ENCODE measurements at regions not wholly inside any gene's neighbourhood (a gene's known extent, or its start where the extent isn't known, plus 50 kb on each side); places are given as distances from the start of the nearest gene placed in this dataset.
"Not testable (repeated sequence)": the region's sequence is repeated elsewhere in the genome, so short reads cannot be mapped to it uniquely, and the experiment has no call there.

DNA sequence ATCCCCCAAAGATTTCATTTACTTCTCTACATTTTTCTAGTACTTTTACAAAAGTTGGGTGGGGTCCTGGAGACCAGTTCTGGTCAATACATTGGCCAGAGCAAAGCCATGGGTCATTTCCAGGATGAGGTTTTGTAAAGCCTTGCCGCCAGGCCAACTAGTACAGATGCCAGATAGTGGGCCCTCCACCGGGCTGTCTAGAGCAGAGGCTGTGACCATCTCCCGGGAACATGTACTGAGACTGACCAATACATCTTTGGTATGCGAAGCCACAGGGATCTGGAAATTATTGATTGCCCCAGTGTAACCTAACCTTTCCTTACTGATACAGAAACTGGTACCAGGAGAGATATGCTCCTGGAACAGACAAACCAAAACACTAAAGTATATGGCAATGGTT is 599.2 kb downstream of the ADCYAP1 start:
- no peak for FAIRE-seq

DNA sequence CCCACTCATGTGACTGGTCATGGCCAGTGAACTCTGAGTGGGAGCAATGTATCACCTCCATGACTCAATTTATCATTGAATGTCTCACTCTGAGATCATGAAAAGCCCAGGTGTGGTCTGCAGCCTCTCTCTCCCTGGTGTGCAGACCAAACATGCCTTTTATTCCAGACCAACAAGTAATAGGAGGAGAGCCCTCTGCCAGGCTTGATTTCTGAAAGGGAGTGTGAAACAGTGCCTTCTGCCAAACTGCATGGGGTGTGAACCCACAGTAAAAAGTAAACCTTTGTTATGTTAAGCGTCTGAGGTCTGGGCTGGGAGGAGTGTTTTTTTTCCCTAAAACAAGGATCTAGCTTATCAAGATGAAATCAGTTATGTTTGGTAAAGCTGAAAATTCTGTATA is 601.2 kb downstream of the ADCYAP1 start:
- FAIRE-seq: no peak

DNA sequence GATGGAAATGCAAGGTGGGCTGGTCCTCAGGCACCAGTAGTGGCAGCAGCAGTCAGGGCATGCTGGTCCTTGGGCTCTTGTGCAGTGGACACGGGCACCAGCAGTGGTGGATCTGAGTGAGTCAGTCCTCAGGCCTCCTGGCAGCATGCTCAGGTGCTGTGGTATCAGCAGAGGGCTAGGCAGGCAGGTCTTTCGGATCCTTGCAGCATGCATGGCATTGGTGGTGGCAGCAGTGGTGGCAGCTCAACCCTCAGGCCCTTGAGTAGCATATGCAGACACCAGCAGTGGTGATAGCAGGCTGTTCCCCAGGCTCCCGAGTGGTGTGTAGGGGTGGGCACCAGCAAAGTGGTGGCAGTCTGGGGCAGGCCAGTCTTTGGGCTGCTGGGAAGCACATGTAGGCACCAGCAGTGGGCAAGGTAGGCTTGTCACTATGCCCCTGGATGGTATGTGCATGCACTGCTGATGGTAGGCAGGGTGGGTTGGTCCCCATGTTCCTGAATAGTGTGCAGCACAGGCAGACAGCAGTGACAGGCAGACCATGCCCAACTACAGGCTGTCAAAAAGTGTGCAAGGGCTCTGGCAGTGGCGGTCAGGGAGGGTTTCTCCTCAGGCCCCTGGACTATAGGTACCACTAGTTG is 606.0 kb downstream of the ADCYAP1 start:
- FAIRE-seq: no peak

DNA sequence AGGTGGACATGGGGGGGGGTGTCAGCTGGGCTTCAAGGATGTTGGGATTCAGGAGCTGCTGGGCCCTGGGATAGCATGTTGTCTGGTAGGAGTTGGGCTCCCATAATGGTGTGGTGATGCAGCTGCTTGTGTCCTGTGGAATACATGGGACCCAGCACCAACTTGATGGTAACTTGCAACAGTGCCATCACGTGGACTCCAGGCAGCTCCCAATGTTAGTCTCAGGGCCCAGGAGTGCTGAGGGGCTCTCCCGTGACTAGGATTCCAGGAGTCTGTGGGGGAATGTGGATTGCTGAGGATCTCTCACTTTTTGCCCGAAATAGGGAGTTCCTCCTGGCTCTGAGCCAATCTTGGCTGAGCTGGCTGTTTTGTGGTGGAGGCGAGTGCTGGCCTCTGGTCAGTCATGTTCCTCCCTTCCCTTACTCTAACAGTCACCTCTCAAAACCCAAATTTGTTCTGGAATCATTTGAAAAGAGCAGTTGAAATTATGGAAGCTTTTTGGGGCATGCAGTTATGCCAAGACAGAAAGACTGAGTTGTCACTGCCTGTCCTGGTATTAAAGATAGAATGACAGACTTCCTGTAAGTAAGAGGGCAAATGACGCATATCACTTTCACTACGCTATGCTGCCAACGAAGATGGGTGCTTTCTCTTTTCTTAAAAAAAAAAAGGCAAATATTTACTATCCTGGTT is 607.1 kb downstream of the ADCYAP1 start:
- FAIRE-seq: no peak

DNA sequence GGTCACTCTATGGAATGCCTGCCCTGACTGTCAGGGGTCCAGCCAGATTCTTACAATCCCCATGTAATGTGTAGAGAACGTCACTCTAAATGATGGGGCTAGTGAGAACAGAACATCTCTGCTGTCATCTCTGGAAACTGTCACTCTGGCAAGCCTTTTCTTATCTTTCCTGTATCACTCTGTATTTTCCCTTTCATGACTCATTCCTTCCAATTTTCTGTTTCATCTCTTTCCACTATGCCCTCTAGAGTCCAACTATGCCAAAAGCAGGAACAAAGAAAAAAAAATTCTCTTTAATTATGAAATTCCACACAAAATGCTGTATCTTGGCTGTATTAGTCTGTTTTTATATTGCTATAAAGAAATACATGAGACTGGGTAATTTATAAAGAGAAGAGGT is 608.8 kb downstream of the ADCYAP1 start:
- no peak for FAIRE-seq

DNA sequence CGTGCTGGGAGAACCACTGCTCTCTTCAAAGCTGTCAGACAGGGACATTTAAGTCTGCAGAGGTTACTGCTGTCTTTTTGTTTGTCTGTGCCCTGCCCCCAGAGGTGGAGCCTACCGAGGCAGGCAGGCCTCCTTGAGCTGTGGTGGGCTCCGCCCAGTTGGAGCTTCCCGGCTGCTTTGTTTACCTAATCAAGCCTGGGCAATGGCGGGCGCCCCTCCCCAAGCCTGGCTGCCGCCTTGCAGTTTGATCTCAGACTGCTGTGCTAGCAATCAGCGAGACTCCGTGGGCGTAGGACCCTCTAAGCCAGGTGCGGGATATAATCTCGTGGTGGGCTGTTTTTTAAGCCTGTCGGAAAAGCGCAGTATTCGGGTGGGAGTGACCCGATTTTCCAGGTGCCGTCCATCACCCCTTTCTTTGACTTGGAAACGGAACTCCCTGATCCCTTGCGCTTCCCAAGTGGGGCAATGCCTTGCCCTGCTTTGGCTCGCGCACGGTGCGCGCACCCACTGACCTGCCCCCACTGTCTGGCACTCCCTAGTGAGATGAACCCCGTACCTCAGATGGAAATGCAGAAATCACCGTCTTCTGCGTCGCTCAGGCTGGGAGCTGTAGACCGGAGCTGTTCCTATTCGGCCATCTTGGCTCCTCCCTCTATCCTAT is 617.0 kb downstream of the ADCYAP1 start:
- not testable (repeated sequence) for FAIRE-seq

DNA sequence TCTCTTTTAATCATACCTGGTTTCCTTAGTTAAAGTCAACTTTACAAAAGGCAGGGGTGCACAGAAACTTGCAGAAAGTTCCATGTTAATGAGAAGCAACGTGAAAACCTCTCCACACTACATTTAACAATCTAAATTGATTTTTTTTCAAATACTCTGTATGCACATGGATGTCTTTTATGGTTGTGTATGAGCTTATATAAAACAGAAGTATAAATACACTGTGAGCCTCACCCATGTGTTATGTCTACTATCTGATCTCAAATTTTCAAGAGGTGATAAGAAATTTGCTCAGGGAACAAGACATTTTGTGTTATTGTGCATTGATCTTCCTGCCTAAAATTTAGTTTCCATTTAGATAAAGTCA is 617.6 kb downstream of the ADCYAP1 start:
- FAIRE-seq: no peak

DNA sequence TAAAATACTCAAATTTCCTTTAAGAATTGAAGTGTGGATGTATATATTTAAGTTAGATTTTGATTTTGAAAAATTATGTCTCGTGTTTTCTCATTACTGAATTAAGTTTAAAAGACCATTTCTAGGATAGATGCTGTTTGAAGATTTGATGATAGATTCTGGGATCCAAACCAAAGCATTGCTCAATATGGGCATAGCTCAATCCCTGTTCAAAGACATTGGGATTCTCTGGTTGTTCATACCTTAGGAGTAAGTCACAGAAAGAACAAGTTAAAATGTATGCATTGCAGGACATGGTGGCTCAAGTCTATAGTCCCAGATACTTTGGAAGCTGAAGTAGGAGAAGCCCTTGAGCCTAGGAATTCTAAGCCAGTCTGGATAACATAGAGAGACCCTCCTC is 622.3 kb downstream of the ADCYAP1 start:
- no peak for FAIRE-seq

DNA sequence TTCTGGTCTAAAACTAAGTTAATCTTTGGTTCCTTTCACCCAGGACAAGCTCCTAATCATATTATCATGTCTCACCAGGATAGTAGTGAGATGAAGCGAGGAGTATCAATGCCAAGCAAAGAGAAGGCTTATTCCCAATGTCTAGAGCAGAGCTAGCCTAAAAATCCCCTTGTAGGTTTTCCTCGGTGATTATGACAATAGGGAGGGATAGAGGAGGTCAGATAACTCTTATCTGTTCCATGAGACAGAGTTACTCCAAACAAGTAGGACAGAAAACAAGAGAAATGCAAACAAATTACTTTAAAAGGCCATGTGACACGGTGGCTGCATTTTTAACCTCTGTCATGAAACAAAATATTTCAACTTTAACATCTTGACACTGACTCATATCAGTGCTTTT is 623.1 kb downstream of the ADCYAP1 start:
- no peak for FAIRE-seq

DNA sequence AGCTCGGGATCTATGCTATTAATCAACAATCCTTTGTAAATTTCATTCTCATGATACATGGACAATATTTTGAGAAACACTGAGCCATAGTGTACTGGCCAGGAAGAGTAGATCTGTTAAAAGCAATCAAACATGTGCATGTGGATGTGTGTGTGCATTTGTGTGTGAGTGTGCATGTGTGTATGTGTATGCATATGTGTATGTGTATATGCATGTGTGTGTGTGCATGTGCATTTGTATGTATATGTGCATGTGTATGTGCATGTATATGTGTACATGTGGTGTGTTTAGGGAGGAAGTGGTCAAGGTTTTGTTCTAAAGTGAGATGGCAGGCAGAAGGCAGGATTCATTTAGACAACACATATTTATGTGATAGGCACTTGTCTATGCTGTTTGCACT is 623.8 kb downstream of the ADCYAP1 start:
- FAIRE-seq: no peak

DNA sequence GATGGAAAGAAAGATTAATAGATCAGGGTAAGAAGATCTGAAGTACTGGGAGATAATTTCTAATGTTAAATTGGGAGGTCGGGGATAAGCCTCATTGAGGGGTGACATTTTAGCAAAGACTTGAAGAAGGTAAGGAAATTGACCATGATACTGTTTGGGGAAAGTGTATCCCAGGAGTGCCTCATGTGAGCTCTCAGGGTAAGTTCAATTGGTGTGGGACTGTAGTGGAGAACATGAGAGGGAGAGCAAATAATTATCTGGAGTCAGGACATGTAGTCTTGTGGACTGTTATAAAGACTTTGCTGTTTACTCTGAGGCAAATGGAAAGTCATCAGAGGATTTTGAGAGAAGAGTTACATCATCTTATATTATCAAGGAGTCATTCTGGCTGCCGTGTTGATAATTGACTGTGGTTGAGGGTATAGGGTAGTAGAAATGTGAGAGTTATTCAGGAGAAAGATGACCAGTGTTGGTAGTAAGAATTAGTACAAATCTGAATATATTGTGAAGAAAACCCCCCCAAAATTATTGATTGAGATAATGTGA is 624.4 kb downstream of the ADCYAP1 start:
- no peak for FAIRE-seq

DNA sequence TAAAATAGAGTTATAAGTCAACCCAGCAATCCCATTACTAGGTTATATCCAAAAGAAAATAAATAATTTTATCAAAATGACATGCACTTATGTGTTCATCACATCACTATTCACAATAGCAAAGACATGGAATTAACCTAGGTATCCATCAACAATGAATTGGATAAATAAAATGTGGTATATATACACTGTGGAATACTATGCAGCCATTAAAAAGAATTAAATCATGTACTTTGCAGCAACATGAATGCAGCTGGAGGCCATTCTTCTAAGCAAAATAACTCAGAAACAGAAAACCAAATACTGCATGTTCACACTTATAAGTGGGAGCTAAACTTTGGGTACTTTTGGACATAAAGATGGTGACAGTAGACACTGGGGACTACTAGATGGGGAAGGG is 626.0 kb downstream of the ADCYAP1 start:
- no peak for FAIRE-seq

DNA sequence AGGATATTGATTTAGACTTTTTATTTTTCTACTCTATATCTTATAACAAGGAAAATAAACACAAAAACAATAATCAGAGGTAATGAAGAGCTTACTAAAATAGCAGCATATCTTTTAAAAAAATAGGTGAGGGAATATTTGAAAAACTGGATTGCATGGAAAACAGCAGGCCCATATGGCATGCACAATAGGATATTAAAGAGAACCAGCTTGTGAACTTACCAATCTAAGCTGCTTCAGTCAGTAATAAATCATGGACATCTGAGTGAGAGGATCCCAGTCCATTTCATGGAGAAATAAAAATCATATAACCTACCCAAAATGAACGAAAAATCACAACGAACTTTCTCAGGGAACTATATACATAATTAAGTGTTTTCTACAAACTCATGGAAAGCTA is 634.6 kb downstream of the ADCYAP1 start:
- FAIRE-seq: no peak

DNA sequence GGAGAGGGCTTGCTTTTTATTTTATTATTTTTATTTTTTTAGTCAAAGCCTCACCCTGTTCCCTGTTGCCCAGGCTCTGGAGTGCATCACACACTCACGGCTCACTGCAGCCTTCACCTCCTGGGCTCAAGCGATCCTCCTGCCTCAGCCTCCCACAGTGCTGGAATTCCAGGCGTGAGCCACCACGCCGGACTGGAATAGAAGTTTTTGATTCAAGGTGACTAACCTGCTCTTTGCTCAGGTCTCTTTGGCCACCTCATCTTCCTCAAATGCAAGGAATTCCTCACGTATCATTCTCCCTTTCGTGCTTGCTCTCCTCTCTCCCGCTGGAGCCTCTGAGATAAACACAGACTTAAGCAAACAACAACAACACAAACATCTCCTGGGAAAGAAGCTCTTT is 636.8 kb downstream of the ADCYAP1 start:
- no peak for FAIRE-seq

DNA sequence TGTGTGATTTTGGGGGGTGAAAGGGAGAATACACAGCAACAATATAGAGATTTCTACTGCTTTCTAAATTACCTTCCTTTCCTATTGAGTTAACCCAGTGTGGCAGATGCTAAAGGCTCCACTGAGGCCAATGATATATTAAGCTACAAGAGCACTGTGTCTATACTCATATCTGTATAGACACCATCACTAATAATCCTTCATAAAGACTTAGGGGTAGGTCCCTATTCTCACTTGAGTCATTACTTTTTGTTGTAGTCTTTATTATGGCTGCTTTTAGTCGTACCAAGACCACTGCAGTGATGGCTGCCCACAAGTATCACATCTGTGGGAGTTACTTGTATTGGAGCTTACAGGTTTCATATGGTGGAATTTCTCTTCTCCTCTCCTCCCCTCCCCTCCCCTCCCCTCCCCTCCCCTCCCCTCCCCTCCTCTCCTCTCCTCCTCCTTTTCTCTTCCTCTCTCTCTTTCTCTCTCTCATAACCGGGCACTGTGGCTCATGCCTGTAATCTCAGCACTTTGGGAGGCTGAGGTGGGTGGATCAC is 637.6 kb downstream of the ADCYAP1 start:
- FAIRE-seq: no peak

DNA sequence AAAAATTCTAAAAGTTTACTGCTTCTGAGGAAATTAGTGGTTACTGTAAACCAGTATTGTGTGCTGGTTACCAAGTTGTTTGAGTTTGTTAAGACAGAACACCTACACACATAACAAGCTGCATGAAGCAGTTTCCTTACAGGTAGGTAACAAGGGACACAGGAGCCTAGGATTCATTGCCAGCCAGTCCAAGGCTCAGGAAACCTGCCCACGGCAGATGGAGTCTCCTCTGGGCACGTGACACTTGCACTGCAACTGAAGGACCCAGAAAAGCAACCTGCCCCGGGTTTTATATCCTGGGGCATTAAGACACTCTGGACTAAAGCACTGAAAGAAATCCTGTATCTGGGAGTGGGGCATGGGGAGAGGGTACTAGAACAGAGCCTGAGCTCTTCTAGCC is 639.3 kb downstream of the ADCYAP1 start:
- FAIRE-seq: no peak

DNA sequence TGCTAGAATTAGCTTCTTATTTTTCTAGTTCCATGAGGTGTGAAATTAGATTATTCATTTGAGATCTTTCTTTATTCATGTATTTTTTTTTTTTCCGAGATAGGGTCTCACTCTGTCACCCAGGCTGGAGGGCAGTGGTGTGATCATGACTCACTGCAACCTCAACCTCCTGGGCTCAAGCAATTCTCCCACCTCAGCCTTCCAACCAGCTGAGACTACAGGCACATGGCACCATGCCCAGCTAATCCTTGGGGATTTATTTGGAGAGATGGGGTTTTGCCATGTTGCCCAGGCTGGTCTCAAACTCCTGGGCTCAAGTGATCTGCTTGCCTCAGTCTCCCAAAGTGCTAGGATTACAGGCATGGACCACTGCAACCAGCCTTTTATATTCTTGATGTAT is 653.0 kb downstream of the ADCYAP1 start:
- FAIRE-seq: not testable (repeated sequence)

DNA sequence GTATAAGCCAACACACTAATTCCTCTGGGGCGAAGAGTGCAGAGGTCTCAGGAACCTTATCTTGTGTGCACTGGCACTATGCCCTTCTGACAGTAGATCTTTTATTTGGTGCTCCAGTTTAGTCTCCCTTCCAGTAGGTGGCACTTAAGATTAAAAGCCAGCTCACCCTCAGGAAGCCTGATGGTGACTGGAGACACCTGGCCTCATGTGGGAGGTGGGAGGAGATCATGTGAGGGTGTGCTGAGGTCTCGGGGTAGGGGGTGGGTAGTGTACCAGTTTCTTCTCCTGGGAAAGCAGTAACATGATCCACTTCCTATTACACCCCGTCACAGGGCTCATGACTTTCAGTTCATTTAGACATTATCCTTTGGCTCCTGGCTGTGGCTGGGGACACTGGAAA is 654.9 kb downstream of the ADCYAP1 start:
- FAIRE-seq: no peak

DNA sequence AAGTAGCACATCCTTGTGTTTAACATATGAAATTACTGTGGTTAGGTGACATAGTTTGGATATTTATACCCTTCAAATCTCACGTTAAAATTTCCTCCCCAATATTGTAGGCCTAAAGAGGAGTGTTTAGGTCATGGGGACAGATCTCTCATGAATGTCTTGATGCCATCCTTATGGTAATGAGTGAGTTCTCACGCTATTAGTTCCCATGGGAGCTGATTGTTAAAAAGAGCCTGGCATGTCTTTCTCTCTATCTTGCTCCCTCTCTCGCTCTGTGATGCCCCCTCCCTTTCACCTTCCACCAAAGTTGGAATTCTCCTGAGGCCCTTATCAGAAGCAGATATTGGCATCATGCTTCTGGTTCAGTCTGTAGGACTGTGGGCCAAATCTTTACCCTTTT is 660.1 kb downstream of the ADCYAP1 start:
- no peak for FAIRE-seq

DNA sequence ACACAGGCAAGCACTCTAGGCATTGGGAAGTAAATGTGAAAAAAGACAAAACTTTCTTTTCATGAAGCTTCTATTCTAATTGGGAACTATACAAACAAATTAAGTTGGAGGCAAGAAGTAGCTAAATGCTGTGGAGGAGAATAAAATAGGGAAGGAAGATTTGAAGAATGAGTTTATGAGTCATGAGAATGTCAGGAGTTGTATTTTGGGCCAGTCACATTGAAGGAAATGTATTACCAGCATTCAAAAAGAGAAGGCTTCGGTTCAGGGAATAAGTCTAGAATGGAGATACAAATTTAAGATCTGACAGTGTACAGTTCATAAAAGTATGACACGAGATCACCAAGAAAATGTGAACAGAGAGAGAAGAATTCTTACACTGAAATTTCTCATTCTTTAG is 666.5 kb downstream of the ADCYAP1 start:
- no peak for FAIRE-seq

DNA sequence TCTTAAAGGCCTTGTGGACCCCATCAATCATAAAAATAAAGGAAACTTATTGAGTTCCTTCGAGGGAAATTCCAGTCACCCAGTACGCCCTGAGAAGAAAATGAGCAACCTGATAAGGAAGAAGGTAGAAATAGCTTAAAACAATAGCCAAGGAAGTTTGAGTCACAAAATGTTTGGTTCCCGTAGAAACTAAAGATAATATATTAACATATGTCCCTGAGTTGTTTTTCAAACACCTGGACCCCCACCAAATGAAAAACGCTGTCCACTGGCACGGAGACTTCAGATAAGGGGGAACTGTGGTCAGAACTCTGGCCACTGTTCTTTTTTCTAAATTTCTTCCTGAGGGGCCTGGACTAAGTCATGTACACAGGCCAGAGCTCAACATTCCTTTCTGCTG is 669.1 kb downstream of the ADCYAP1 start:
- no peak for FAIRE-seq

DNA sequence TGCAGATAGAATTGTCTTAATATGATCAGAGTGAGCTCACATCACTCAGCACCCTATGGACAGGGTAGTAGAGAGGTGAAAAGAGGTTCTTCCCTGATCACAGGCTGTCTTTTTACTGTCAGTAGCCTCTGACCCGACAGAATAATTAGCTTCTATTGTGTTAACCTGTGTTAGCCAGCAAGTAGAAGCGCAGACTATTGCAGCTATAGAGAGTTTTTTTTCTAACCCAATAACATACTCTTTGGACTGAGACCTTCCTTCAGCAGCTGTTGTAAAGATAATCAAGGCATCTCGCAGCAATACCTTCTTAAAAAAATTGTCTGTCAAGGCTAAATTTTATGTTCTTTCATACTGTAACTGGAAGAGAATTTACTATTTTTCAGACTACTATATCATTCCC is 670.4 kb downstream of the ADCYAP1 start:
- no peak for FAIRE-seq

DNA sequence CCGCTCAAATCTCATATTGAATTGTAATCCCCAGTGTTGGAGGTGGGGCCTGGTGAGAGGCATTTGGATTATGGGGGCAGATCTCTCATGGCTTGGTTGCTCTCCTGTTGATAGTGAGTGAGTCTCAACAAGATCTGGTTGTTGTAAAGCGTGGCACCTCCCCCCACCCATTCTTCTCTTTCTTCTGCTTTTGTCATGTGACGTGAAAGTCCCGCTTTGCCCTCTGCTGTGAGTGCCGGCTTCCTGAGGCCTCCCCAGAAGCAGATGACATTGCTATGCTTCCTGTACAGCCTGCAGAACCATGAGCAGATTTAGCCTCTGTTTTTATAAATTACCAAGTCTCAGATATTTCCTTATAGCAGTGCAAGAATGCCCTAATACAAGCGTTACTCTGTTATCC is 673.8 kb downstream of the ADCYAP1 start:
- FAIRE-seq: no peak

DNA sequence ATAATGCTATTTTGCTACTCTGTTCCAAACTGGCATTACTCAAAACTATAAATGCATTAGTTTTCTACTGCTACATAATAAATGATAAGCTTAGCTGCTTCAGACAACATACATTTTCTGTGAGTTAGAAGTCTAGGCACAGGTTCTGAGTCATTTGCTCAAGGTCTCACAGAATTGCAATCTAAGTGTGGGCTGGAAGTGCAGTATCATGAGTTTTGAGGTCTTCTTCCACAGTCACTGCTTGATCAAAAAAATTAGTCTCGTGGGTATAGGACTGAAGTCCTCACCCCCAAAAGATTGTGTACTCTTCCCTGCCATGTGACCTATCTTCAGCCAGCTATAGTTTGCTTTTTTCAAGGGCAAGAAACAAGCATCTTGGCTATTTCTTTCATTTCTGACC is 676.9 kb downstream of the ADCYAP1 start:
- FAIRE-seq: no peak
